ENCODE measurements at regions not wholly inside any gene's neighbourhood (a gene's known extent, or its start where the extent isn't known, plus 50 kb on each side); places are given as distances from the start of the nearest gene placed in this dataset.

DNA sequence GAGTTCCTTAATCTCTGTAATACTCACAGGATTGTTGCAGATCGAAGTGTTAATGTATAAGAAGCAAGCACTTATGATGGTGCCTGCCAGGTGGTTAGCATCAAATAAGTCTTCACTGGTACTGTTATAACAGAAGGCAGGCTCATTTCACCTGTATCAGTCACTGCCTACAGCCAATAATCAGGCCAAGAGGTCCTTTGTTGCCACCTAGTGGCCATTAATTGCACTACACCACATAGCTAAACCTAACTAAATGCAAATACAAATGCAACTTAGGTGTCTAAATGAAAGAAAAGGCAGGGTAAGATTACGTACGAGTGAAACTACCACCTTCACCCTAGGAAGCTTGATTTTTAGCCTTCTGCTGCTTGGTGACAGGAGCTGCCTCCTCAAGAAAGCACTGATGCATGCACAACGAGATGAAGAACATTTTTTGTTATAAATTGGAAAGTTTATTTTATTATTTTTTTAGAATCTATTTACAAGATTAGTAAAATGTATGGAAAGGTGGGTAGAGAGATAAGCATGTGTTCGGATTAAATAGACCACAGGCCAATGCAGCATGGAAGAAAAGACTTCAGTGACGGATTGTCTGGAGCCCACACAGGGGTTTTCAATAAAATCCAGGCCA, 334.8 kb upstream of the CAMK1G start:
- peak; percentile 31 for DNase-seq

DNA sequence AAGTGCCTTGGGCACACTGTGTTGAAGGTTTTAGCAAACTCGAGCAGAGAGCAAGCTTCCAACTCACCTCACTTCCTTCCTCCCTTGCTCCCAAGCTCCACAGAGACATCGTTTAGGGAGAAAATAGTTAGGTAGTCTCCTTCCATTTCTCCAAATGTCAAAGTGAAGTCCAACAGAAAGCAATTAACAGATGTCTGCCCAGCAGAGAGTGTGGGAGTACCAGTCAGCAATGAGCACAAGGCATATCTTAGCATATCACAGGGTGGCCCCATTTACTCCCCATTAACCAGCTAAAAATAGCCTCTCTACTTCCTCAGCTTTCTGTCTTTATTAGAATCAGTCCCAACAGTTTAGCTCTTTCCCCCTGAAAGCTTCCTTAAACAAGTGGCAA, 334.2 kb upstream of the CAMK1G start:
- no peak for DNase-seq

DNA sequence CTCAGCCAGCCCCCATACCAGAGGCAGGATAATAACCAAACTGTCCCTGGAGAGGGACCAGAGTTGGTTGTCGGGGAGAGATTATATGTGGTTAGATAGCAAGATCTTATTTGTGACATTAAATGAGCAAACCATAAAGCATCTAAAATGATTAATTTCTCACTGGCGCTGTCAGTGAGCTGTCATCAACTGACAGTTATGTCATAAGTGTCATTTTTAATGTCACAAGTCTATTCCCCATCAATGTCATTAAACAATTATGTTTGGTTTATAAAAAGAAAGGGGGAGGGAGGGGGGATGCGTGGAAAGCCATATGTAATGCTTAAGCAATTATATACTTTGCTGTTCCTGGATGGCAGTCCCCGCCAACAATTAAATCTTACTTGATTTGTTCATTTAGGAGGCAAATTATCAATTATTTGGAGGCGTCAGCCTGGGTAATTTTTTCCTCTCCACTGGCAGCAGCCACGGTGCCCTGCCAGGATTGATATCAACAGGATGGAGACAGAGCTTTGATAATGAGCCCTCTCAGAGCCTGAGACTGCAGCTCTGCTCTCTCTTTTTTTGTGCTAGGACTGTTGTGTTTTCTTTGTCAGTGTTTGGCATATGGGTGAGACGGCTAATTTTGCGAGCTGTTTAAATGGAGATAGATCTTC, 333.6 kb upstream of the CAMK1G start:
- DNase-seq = no peak

GRCh38 chr1:209250861-209251636, 332.5 kb upstream of the CAMK1G start:
- DNase-seq = no peak

- no peak for DNase-seq
Measured at GRCh38 chr1:209256766-209257350, 326.7 kb upstream of the CAMK1G start.

DNA sequence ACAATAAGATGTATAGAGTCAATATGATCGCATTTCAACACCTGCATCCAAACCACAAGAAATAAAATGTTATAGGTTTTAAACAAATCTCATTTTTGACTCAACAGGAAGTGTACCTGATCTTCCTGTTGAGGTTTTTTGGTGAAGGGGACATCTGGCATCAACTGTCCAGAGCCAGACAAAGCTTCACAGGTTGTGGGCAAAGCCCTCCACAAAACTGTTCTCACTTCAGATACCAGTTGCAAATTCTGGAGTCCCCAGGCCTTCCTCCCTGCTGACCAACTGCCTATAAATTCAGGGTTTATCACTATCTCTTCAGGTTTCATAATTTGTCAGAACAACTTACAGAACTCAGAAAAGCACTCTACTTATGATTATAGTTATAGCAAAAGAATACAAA, 326.1 kb upstream of the CAMK1G start:
- DNase-seq = no peak

GRCh38 chr1:209260136-209260535, 323.4 kb upstream of the CAMK1G start:
- DNase-seq = no peak

DNA sequence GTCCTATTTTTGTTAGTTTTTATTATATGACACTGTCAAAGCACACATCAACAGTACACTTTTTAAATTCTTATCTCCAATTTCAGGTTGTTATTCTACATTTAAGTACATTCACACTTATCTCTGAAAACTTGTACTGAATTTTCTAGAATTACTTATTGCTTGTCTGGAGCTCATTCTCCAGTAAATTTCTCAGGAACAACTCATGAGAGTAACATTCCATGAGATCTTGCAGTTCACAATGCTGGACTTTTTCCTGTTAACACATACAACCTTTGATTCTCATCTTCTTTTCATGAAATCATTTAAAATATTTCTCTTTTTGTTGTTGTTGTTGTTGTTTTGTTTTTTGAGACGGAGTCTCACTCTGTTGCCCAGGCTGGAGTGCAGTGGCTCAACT, 320.9 kb upstream of the CAMK1G start:
- no peak for DNase-seq

DNA sequence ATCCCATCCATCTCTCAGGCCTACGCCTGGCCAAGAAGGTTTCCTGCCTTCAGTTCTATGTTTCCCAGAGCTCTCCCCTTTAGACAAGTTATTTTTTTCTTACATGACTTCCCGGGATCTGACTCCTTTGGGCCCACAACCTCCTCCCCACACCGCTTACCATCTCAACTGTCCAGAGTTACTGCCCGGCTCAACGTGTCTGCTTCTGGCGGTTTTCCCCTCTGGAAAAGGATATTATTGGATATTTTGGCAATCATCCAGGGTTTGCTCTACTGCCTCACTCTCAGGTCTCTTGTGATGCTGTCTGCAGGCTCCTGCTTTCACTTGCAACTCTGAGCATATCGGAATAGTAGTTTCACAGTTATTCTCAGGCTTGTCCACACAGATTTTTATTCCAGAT, 318.2 kb upstream of the CAMK1G start:
- no peak for DNase-seq

DNA sequence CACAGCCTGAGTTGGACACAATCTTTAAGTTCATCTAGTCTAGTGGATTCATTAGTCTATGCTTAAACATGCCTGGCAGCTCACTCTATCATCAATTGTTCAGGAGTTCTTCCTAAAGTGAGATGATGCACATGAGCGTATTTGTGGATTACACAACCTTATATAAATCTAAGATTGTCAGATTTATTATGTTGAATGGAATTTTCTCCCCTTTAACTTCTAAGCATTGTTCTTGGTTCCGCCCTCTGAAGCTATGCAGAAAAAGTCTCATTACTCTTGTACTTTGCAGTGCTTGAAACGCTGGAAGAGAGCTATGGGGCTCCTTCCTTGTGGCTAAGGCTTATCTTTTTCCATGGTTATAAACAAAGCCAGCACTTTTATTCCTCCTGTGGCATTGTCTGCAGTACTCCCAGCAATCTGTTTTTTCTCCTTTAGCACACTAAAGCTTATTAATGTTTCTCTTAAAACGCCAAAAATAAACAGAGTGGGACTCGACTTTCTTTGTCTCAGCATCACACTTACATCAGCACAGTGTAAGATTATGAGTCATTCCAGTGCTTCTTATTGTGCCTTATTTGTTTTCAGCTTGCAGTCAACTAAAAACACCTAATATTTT, 316.8 kb upstream of the CAMK1G start:
- DNase-seq = no peak

- no peak for DNase-seq
Measured at GRCh38 chr1:209267968-209268367, 315.5 kb upstream of the CAMK1G start.

DNA sequence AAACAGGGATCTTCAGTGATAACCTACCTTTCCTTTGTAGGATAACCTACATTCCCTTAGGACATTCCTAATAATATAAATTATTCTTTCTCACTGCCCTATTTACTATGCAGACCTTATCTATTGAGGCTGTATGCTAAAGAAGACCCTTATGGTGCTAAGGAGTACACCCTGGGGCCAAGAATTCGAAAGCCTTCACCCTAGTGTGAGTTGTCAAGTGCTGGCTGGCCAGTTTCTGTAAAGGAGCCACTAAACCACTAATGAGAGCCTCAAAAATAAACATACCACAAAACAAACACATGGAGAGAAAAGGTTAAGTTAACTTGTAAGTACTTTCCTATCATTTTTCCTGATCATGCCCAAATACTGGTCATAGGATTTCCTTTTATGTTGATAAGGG, 315.0 kb upstream of the CAMK1G start:
- DNase-seq = no peak

DNA sequence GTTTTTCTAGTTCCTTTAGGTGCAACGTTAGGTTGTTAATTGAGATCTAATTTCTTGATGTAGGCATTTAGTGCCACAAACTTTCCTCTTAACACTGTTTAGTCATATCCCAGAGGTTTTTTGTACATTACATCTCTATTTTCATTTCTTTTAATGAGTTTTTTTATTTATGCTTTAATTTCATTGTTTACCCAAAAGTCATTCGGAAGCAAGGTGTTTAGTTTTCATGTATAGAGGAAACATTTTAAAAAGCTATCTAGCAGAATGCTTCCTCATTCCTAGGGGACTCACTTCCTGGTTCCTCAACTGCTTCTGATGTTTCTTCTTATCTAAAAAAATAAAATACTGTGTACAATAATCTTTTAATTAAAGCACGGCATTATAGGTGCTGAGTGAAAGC, 307.2 kb upstream of the CAMK1G start:
- DNase-seq = no peak

GRCh38 chr1:209277662-209278061, 305.9 kb upstream of the CAMK1G start:
- DNase-seq = no peak

- no peak for DNase-seq
Measured at GRCh38 chr1:209291715-209292114, 291.8 kb upstream of the CAMK1G start.

DNA sequence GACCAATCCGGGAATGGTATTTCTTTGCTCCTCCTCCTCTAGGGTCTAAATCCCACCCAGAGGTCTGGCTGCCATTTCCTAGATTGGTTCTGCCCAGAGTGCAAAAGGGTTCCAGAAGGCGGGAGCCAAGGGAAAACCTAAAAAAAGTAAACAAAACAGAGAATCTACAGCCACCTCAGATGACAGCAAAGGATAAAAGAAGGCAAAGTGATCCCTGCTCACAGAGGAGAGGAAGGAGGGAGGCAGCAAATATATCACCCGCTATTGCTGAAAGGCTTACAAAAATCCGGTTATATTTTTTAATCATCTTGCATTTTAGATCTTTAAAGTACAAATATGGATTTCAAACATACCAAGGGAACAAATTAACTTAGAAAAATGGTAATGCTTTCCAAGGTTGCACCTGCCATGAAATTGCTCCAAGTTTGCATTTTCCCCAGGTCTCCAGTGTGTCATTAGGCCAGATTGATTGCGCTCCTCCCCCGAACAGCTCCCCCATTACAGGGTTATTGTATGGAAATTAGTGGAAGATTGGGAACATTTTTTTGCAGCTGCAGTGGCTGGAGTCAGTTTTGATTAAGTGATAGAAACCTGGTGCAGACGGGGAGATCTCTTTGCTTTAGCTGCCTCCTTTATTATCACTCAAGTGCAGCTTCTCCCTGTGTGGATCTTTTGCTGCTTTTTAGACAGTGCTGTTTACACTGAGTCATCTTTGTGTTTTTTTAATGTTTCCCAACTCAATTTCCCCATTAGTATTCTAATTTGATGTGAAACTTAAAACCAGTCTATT, 280.5 kb upstream of the CAMK1G start:
- DNase-seq = no peak

- no peak for DNase-seq
Measured at GRCh38 chr1:209304166-209304565, 279.3 kb upstream of the CAMK1G start.

DNA sequence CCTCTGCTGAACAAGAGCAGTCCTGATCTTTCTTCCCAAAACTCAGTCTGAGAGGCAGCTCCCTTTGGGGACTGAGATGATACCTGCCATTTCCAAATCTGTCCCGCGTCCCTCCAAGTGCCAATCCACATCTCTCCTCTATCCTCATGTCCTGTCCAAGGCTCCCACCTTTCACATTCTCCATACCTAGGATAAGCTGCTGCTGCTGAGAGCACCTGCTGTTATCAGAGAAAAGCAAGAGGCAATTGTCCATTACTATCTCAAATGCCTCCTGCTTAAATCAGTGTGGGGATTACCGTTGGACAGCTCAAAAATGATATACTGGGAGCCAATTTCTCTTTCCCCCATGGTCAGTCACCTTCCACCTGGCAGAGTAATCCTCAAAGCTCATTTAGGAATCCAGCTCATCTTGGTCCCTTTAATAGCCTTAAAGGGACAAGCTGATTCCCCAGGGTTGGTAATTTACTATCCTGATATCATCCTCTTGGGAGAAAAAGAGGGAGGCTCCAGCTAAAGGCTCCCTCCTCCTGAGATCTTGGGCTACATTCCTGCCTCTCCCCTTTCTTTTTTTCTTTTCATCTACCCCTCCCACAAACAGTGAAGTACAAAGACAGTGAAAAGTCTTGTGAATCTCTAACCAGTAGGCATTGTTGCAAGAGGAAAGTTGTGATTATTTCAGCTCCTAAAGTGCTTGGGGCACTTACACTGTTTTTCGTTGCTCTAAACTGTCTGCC, 278.1 kb upstream of the CAMK1G start:
- DNase-seq = no peak

DNA sequence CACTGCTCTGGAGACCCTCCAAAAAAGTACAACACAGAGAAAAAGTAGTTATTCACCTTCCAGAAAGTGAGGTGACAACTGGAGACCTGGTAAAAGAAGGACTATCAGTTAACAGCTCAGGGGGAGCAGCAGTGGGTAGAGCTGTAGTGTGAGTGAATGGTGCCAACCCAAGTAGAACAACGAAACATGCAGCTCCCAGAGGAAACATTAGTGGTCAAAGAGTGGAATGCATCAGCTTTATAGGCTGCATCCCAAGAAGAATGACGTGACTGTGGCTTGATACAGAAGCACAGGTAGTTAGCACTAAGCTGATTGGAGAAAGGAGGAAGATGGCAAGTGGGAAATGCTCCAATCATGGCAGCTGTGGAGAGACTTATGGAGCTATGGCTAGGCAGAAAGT, 275.7 kb upstream of the CAMK1G start:
- DNase-seq = no peak

GRCh38 chr1:209309198-209309597, 274.3 kb upstream of the CAMK1G start:
- DNase-seq = no peak

GRCh38 chr1:209311770-209312169, 271.7 kb upstream of the CAMK1G start:
- DNase-seq = no peak

DNA sequence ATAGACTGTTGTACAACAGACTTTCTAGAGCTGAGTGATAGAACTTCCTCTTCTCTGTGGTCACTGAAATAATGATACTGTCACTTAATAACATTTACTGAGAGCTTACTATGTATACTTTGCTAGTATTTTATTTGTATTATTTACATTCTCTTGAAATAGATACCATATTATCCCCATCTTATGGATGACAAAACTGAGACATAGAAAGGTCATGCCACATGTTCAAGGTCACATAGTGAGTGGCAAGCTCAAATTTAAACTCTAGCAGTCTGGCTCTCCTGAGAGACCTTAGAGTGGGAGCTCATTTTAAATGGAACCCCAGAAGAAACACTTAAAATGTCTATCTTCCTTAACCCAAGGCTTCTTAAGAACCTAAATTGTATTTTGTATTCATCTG, 266.6 kb upstream of the CAMK1G start:
- DNase-seq = no peak

Measured in effector CD4-positive, alpha-beta T cell (primary cell).